Posterior vena cava (tissue), 2 donors: ENCODE measurements at regions not wholly inside any gene's neighbourhood (a gene's known extent, or its start where the extent isn't known, plus 50 kb on each side); places are given as distances from the start of the nearest gene placed in this dataset.
"Not testable (repeated sequence)": the region's sequence is repeated elsewhere in the genome, so short reads cannot be mapped to it uniquely, and the experiment has no call there.

Experiments
- DNase-seq: peaks from one replicate; pipeline ENCODE4 v3.0.0-alpha.2; 2020; ENCODE audit warnings: low spot score
- intact Hi-C, 2 donors: fragments of 100-400 bp; cut with DNase I; formaldehyde crosslinking; loops; one replicate each; pipeline versions ENCODE4 v1.14.1 to v1.14.2; 2022 to 2023
- donor health status: DM: yes; HTN: yes; CAD: no.
- donor health status: DM: yes; HTN: yes; CAD: no.

GRCh38 chr5:144033486-144033885 is 137.0 kb downstream of the YIPF5 start:
- DNase-seq, result no peak
- intact Hi-C loops, result no loop called here

- intact Hi-C loops, result no loop called here
- DNase-seq, result no peak
Observed at GRCh38 chr5:144035046-144035740, 135.3 kb downstream of the YIPF5 start.

GRCh38 chr5:144036476-144036875 is 134.0 kb downstream of the YIPF5 start:
- intact Hi-C loops, result no loop called here

GRCh38 chr5:144040615-144041305 is 129.7 kb downstream of the YIPF5 start:
- intact Hi-C loops, result no loop called here
- DNase-seq, result no peak

More at GRCh38 chr5:144036476-144036875, 134.0 kb downstream of the YIPF5 start:
- no peak for DNase-seq

- no peak for DNase-seq
- intact Hi-C loops, result no loop called here
Observed at GRCh38 chr5:144042156-144042555, 128.3 kb downstream of the YIPF5 start.

- no peak for DNase-seq
- intact Hi-C loops, result no loop called here
Observed at GRCh38 chr5:144048259-144048856, 122.1 kb downstream of the YIPF5 start.

- intact Hi-C loops, DNase-seq: not testable (repeated sequence)
Observed at GRCh38 chr5:144055391-144055790, 115.1 kb downstream of the YIPF5 start.

GRCh38 chr5:144060091-144060490 is 110.4 kb downstream of the YIPF5 start:
- not testable (repeated sequence) for DNase-seq

GRCh38 chr5:144060598-144060997 is 109.9 kb downstream of the YIPF5 start:
- DNase-seq, result no peak

More at GRCh38 chr5:144060091-144060490, 110.4 kb downstream of the YIPF5 start:
- intact Hi-C loops, result not testable (repeated sequence)

GRCh38 chr5:144065786-144066185 is 104.7 kb downstream of the YIPF5 start:
- intact Hi-C loops, result no loop called here
- no peak for DNase-seq

More at GRCh38 chr5:144060598-144060997, 109.9 kb downstream of the YIPF5 start:
- intact Hi-C loops, result no loop called here

GRCh38 chr5:144072518-144072927 is 97.9 kb downstream of the YIPF5 start:
- no peak for DNase-seq
- intact Hi-C loops, result no loop called here

GRCh38 chr5:144076521-144077083 is 93.9 kb downstream of the YIPF5 start:
- intact Hi-C loops, result no loop called here
- DNase-seq, result no peak

- intact Hi-C loops, result no loop called here
- no peak for DNase-seq
Observed at GRCh38 chr5:144083185-144083584, 87.3 kb downstream of the YIPF5 start.

- DNase-seq, result no peak
- intact Hi-C loops, result no loop called here
Observed at GRCh38 chr5:144084971-144085370, 85.5 kb downstream of the YIPF5 start.

- intact Hi-C loops, result no loop called here
- no peak for DNase-seq
Observed at GRCh38 chr5:144085381-144085780, 85.1 kb downstream of the YIPF5 start.

GRCh38 chr5:144086295-144086694 is 84.2 kb downstream of the YIPF5 start:
- intact Hi-C loops, result no loop called here
- no peak for DNase-seq

GRCh38 chr5:144087576-144087975 is 82.9 kb downstream of the YIPF5 start:
- no peak for DNase-seq
- intact Hi-C loops, result no loop called here

GRCh38 chr5:144088206-144089064 is 82.0 kb downstream of the YIPF5 start:
- DNase-seq, result no peak
- intact Hi-C loops, result no loop called here

- intact Hi-C loops, result loop anchor here in 1 of 2 donors (5.0 kb wide), 1 partner anchor 158 kb away; no protein-coding TSS in a partner anchor
- no peak for DNase-seq
Observed at GRCh38 chr5:144089401-144090021, 80.9 kb downstream of the YIPF5 start.
